H1 (cell line): ENCODE measurements at regions not wholly inside any gene's neighbourhood (a gene's known extent, or its start where the extent isn't known, plus 50 kb on each side); places are given as distances from the start of the nearest gene placed in this dataset.

ENCODE experiments used
- CTCF ChIA-PET: fragments of 300-600 bp; sonication (Branson Sonifier 250); formaldehyde crosslinking; loops from one replicate; lab custom pipeline; 2021; ENCODE audit not compliant: partially characterized antibody; lab: Charles Lee
- POLR2A ChIA-PET: fragments of 300-600 bp; sonication (Branson Sonifier 250); formaldehyde crosslinking; loops from one replicate; lab custom pipeline; 2021; ENCODE audit warnings: inconsistent platforms; ENCODE audit not compliant: partially characterized antibody; lab: Charles Lee
- DNase-seq, 2 experiments: peaks; one replicate each; pipeline versions ENCODE4 v3.0.0 to v3.0.0-alpha.2; 2010 to 2022; ENCODE audit warnings: low spot score in 2 of 2, low read depth in 1 of 2, mixed read lengths in 1 of 2
- FAIRE-seq: peaks from 2 replicates; lab custom pipeline; 2011; peaks lifted over from hg19 to GRCh38; lab: Jason Lieb, UNC
- H2AFZ ChIP-seq: 2 replicates; pipeline ENCODE4 v1.8.1; 2012; ENCODE audit warnings: low read length, inconsistent platforms
- H2AK5ac ChIP-seq: 2 replicates; pipeline ENCODE4 v1.6.1; 2013; ENCODE audit warnings: low read depth, low read length
- H2BK120ac ChIP-seq: replicated peaks from 2 replicates; pipeline ENCODE3; 2013; ENCODE audit warnings: low read depth, low read length, inconsistent platforms
- H2BK12ac ChIP-seq: 2 replicates; pipeline ENCODE4 v1.6.1; 2013; ENCODE audit warnings: low read depth, low read length
- H2BK15ac ChIP-seq: 2 replicates; pipeline ENCODE4 v1.6.1; 2013; ENCODE audit warnings: low read length
- H2BK20ac ChIP-seq: 2 replicates; pipeline ENCODE4 v1.6.1; 2013; ENCODE audit warnings: low read length
- H2BK5ac ChIP-seq: 2 replicates; pipeline ENCODE4 v1.6.1; 2013; ENCODE audit warnings: low read depth, low read length
- H3K14ac ChIP-seq: 2 replicates; pipeline ENCODE4 v1.6.1; 2013; ENCODE audit warnings: inconsistent platforms; ENCODE audit not compliant: insufficient read length
- H3K18ac ChIP-seq: 2 replicates; pipeline ENCODE4 v1.6.1; 2013; ENCODE audit warnings: low read length; ENCODE audit errors: extremely low read depth
- H3K23ac ChIP-seq: 2 replicates; pipeline ENCODE4 v1.6.1; 2013; ENCODE audit warnings: inconsistent platforms; ENCODE audit not compliant: insufficient read length
- H3K23me2 ChIP-seq: 2 replicates; pipeline ENCODE4 v1.6.1; 2013; ENCODE audit warnings: low read depth, low read length
- H3K27ac ChIP-seq: 2 replicates; pipeline ENCODE4 v1.6.1; 2011; ENCODE audit warnings: low read depth, low read length, inconsistent platforms
- H3K27me3 ChIP-seq, 4 experiments: replicated peaks in 1 of 4; 1 replicate in 1 of 4; 2 replicates in 3 of 4; pipeline versions ENCODE4 v1.6.1 to v1.8.1; 2011 to 2013; ENCODE audit warnings: low read length in 3 of 4, mild to moderate bottlenecking in 3 of 4, inconsistent platforms in 2 of 4, mixed read lengths in 2 of 4, moderate library complexity in 1 of 4; ENCODE audit not compliant: control insufficient read depth in 3 of 4, insufficient read depth in 3 of 4; ENCODE audit errors: extremely low read depth in 1 of 4
- H3K36me3 ChIP-seq, 4 experiments: 2 replicates each; pipeline versions ENCODE4 v1.6.1 to v1.8.1; 2011 to 2013; ENCODE audit warnings: mild to moderate bottlenecking in 4 of 4, low read length in 3 of 4, moderate library complexity in 2 of 4, control low read depth in 1 of 4, inconsistent platforms in 1 of 4; ENCODE audit not compliant: insufficient read depth in 4 of 4, control insufficient read depth in 2 of 4
- H3K4ac ChIP-seq: replicated peaks from 2 replicates; pipeline ENCODE3; 2013; ENCODE audit warnings: low read length, low read depth, mixed read lengths, inconsistent platforms; ENCODE audit not compliant: insufficient read length
- H3K4me1 ChIP-seq, 4 experiments: replicated peaks in 1 of 4; 1 replicate in 1 of 4; 2 replicates in 3 of 4; pipeline versions ENCODE4 v1.6.1 to v1.8.1; 2011 to 2013; ENCODE audit warnings: low read length in 3 of 4, inconsistent platforms in 2 of 4, mixed read lengths in 1 of 4; ENCODE audit not compliant: insufficient read depth in 4 of 4, control insufficient read depth in 3 of 4
- H3K4me2 ChIP-seq, 2 experiments: 2 replicates each; pipeline versions ENCODE4 v1.6.1 to v1.8.1; 2011 to 2013; ENCODE audit warnings: low read depth in 2 of 2, low read length in 2 of 2, control low read depth in 1 of 2, inconsistent platforms in 1 of 2, mild to moderate bottlenecking in 1 of 2; ENCODE audit not compliant: insufficient read depth in 1 of 2
- H3K4me3 ChIP-seq, 4 experiments: fragments of 200-600, 300-600 bp in 1 of 4; sonication (generic), shearing (Covaris generic), sonication (Bioruptor Twin) in 1 of 4; 2 replicates each; pipeline versions ENCODE4 v1.5.1 to v1.8.1; 2011 to 2016; ENCODE audit warnings: low read length in 4 of 4, low read depth in 3 of 4, control low read depth in 2 of 4, inconsistent platforms in 2 of 4, mild to moderate bottlenecking in 2 of 4, mixed read lengths in 1 of 4, moderate library complexity in 1 of 4; ENCODE audit not compliant: insufficient read depth in 2 of 4; ENCODE audit errors: extremely low read depth in 1 of 4
- H3K56ac ChIP-seq: replicated peaks from 2 replicates; pipeline ENCODE3; 2013; ENCODE audit warnings: low read depth, mild to moderate bottlenecking, mixed read lengths, low read length, inconsistent platforms; ENCODE audit not compliant: insufficient read length
- H3K79me1 ChIP-seq: 2 replicates; pipeline ENCODE4 v1.6.1; 2013; ENCODE audit warnings: low read depth, low read length, control low read depth
- H3K79me2 ChIP-seq, 2 experiments: 2 replicates each; pipeline versions ENCODE4 v1.6.1 to v1.8.1; 2012 to 2013; ENCODE audit warnings: low read length in 2 of 2, mild to moderate bottlenecking in 2 of 2, inconsistent platforms in 1 of 2; ENCODE audit not compliant: insufficient read depth in 2 of 2, control insufficient read depth in 1 of 2
- H3K9ac ChIP-seq, 4 experiments: replicated peaks in 1 of 4; 1 replicate in 1 of 4; 2 replicates in 3 of 4; pipeline versions ENCODE4 v1.6.1 to v1.8.1; 2011 to 2013; ENCODE audit warnings: low read depth in 3 of 4, low read length in 3 of 4, control low read depth in 2 of 4, mild to moderate bottlenecking in 2 of 4, moderate library complexity in 2 of 4, inconsistent platforms in 1 of 4; ENCODE audit errors: extremely low read depth in 1 of 4
- H3K9me3 ChIP-seq, 2 experiments: 2 replicates each; pipeline versions ENCODE4 v1.6.1 to v1.8.1; 2012 to 2013; ENCODE audit warnings: mild to moderate bottlenecking in 2 of 2, moderate library complexity in 2 of 2, control low read depth in 1 of 2, inconsistent platforms in 1 of 2, low read depth in 1 of 2, low read length in 1 of 2, mixed read lengths in 1 of 2; ENCODE audit not compliant: insufficient read depth in 2 of 2
- H4K20me1 ChIP-seq, 2 experiments: replicated peaks in 1 of 2; 2 replicates each; pipeline versions ENCODE3 to v1.8.1; 2011 to 2013; ENCODE audit warnings: inconsistent platforms in 2 of 2, low read length in 2 of 2, mild to moderate bottlenecking in 1 of 2; ENCODE audit not compliant: insufficient read depth in 2 of 2, control insufficient read depth in 1 of 2
- H4K5ac ChIP-seq: 2 replicates; pipeline ENCODE4 v1.6.1; 2013; ENCODE audit warnings: low read length, low read depth, mixed read lengths, inconsistent platforms; ENCODE audit not compliant: insufficient read length
- H4K8ac ChIP-seq: 2 replicates; pipeline ENCODE4 v1.8.0; 2013; ENCODE audit warnings: mild to moderate bottlenecking, moderate library complexity, low read length, inconsistent platforms; ENCODE audit not compliant: insufficient read depth; ENCODE audit errors: extremely low read depth
- H4K91ac ChIP-seq: replicated peaks from 2 replicates; pipeline ENCODE3; 2013; ENCODE audit warnings: low read length, mixed read lengths, inconsistent platforms; ENCODE audit not compliant: insufficient read length
- CHD2 ChIP-seq: IDR thresholded peaks from 2 replicates; pipeline ENCODE4 v1.6.1; 2012; ENCODE audit warnings: low read length, improper control_type of control experiment
- EP300 ChIP-seq, 2 experiments: IDR thresholded peaks; 1 replicate in 1 of 2; 2 replicates in 1 of 2; pipeline ENCODE4 v1.6.1; 2011 to 2012; ENCODE audit warnings: low read depth in 2 of 2, low read length in 2 of 2, mild to moderate bottlenecking in 2 of 2, borderline replicate concordance in 1 of 2, inconsistent platforms in 1 of 2, moderate library complexity in 1 of 2
- FOSL1 ChIP-seq: IDR thresholded peaks from 2 replicates; pipeline ENCODE4 v1.6.1; 2011; ENCODE audit warnings: mild to moderate bottlenecking, low read depth, low read length, moderate library complexity; ENCODE audit not compliant: insufficient read depth
- GTF2F1 ChIP-seq: IDR thresholded peaks from 2 replicates; pipeline ENCODE4 v1.6.1; 2012; ENCODE audit warnings: low read depth, low read length, improper control_type of control experiment, borderline replicate concordance
- JUN ChIP-seq: IDR thresholded peaks from 2 replicates; pipeline ENCODE4 v1.6.1; 2011; ENCODE audit warnings: low read depth, mild to moderate bottlenecking, improper control_type of control experiment, low read length
- KDM4A ChIP-seq: IDR thresholded peaks from one replicate; pipeline ENCODE4 v1.7.1; 2012; ENCODE audit warnings: low read depth, mild to moderate bottlenecking, moderate library complexity, low read length, inconsistent platforms; ENCODE audit not compliant: severe bottlenecking
- KDM5A ChIP-seq: fragments of 200-600 bp; IDR thresholded peaks from 2 replicates; pipeline ENCODE4 v1.7.1; 2012; ENCODE audit warnings: mild to moderate bottlenecking, low read length, inconsistent platforms, mixed read lengths
- MAFK ChIP-seq: IDR thresholded peaks from 2 replicates; pipeline ENCODE4 v1.6.1; 2012; ENCODE audit warnings: low read depth, mild to moderate bottlenecking, improper control_type of control experiment, low read length
- NRF1 ChIP-seq: IDR thresholded peaks from 2 replicates; pipeline ENCODE4 v1.6.1; 2011; ENCODE audit warnings: mild to moderate bottlenecking, low read depth, low read length, improper control_type of control experiment
- SIRT6 ChIP-seq: IDR thresholded peaks from one replicate; pipeline ENCODE4 v1.7.1; 2012; ENCODE audit warnings: low read length, inconsistent platforms
- SP2 ChIP-seq: IDR thresholded peaks from 2 replicates; pipeline ENCODE4 v1.6.1; 2012; ENCODE audit warnings: mild to moderate bottlenecking, low read length, inconsistent platforms
- YY1 ChIP-seq: IDR thresholded peaks from 2 replicates; pipeline ENCODE4 v1.6.1; 2011; ENCODE audit warnings: low read depth, mild to moderate bottlenecking, low read length
- WGBS, 2 experiments: shearing (Covaris generic) in 1 of 2; methylation state at CpG; one replicate each; pipeline versions ENCODE4 v1.1.6 to v1.1.7; 2013 to 2015; ENCODE audit warnings: low lambda C conversion rate in 2 of 2, mixed read lengths in 2 of 2, inconsistent platforms in 1 of 2, low coverage in 1 of 2, missing lambda C conversion rate in 1 of 2; ENCODE audit not compliant: insufficient replicate concordance in 2 of 2, insufficient coverage in 1 of 2, insufficient read length in 1 of 2; ENCODE audit errors: extremely low coverage in 1 of 2, missing lambda C conversion rate in 1 of 2; 5-methylcytosine and 5-hydroxymethylcytosine counted together

GRCh38 chr9:124128568-124129166 lies 117.1 kb downstream of the LHX2 start:
- peaks cover 0 to 3% of the 10 kb centered on the region in 2 experiments for H4K20me1 ChIP-seq
- 85% methylated on average over 12 of the region's 12 CpGs; no CpG with 5 or more reads in 1 of the 2 experiments for WGBS, 2 experiments
- no peak overlapping the region for H4K8ac ChIP-seq
- H2BK15ac ChIP-seq, result no peak overlapping the region
- H3K4ac ChIP-seq, result no peak overlapping the region
- no peak overlapping the region for H4K5ac ChIP-seq
- peaks cover 0 to 12% (median 7%) of the 10 kb centered on the region in 4 experiments; a peak in 6 of 7 replicates for H3K4me1 ChIP-seq
- no peak overlapping the region for H2BK12ac ChIP-seq
- no peak overlapping the region for H3K27ac ChIP-seq
- TF ChIP-seq KDM4A (no peak), SP2 (no peak), KDM5A (no peak), NRF1 (no peak), EP300 (IDR thresholded peaks at IDR 0.05; ENCODE audit: borderline replicate concordance in 1 of 2, low read depth in 2 of 2, low read length in 2 of 2) (no peak), YY1 (no peak), JUN (no peak), GTF2F1 (no peak), FOSL1 (no peak), CHD2 (no peak), MAFK (no peak), SIRT6 (no peak)
- TF ChIP-seq, all 59 proteins: peak for 0
- H3K36me3 ChIP-seq, result no peaks in the 10 kb centered on the region
- ChIA-PET POLR2A (no interaction called here), CTCF (interaction anchor here (0.7 to 4.3 kb wide), 7 partner anchors 17 to 216 kb away, joined by 3 to 37 read pairs (median 14); partner anchors contain the start of gene NEK6)
- H3K4me2 ChIP-seq, result no peak overlapping the region
- DNase-seq, result no peak
- no peak overlapping the region for H3K18ac ChIP-seq
- no peak overlapping the region for H3K4me3 ChIP-seq
- H2BK120ac ChIP-seq, result no peak overlapping the region
- no peak for FAIRE-seq
- H3K79me1 ChIP-seq, result no peaks in the 10 kb centered on the region
- no peak overlapping the region for H3K23ac ChIP-seq
- no peak overlapping the region for H3K56ac ChIP-seq
- H3K14ac ChIP-seq, result no peak overlapping the region
- H3K23me2 ChIP-seq, result no peaks in the 10 kb centered on the region
- no peak overlapping the region for H2BK20ac ChIP-seq
- no peak overlapping the region for H2AFZ ChIP-seq
- no peak overlapping the region for H4K91ac ChIP-seq
- H3K27me3 ChIP-seq, result no peaks in the 10 kb centered on the region; a peak in 2 of 7 replicates
- H3K79me2 ChIP-seq, result no peaks in the 10 kb centered on the region
- H3K9me3 ChIP-seq, result no peaks in the 10 kb centered on the region
- no peak overlapping the region for H2BK5ac ChIP-seq
- no peak overlapping the region for H2AK5ac ChIP-seq
- no peak overlapping the region for H3K9ac ChIP-seq
